K562 (cell line): ENCODE measurements at regions not wholly inside any gene's neighbourhood (a gene's known extent, or its start where the extent isn't known, plus 50 kb on each side); places are given as distances from the start of the nearest gene placed in this dataset.

Experiments used
- CTCF ChIP-seq, 3 experiments: IDR thresholded peaks in 2 of 3; conservative IDR thresholded peaks in 1 of 3; 2 replicates each; pipeline ENCODE4 v1.5.1; 2011 to 2012; ENCODE audit warnings: low read length in 3 of 3, mild to moderate bottlenecking in 3 of 3, control low read depth in 2 of 3, improper control_type of control experiment in 1 of 3, inconsistent platforms in 1 of 3, low read depth in 1 of 3, mixed read lengths in 1 of 3, moderate library complexity in 1 of 3; ENCODE audit not compliant: insufficient read depth in 2 of 3
- EWSR1 ChIP-seq: fragments of 450-650 bp; IDR thresholded peaks from 2 replicates; pipeline ENCODE4 v1.6.1; 2018; ENCODE audit warnings: borderline replicate concordance, mild to moderate bottlenecking, low read depth, moderate library complexity; ENCODE audit not compliant: partially characterized antibody
- NFE2 ChIP-seq: IDR thresholded peaks from 2 replicates; pipeline ENCODE4 v1.6.1; 2014; ENCODE audit warnings: antibody characterized with exemption, low read depth

DNA sequence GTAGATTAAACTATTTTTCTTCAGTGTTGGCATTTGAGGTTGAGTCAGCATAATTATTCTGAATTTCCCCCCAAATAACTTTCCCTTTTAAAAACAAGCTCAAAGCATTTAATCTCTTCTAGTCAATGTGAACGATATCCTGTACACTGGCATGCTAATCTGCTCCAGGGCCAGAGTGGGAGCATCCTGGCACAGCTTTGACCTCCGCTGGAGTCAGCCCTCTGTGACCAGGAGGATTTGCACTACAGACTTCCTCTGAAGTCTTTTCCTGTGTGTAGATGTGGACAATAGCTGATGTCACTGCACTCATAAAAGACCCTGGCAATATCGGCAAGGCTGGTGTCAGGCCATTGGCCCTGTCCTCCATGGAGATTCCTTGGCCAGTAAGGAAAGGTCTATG lies 340.2 kb downstream of the CDC14C start:
- no peak for TF ChIP-seq NFE2
- no peak for TF ChIP-seq EWSR1
- TF ChIP-seq CTCF (IDR thresholded peaks at IDR 0.05 in 2 of 3, conservative IDR thresholded peaks at IDR 0.05 in 1 of 3; ENCODE audit: insufficient read depth in 2 of 3, low read depth in 1 of 3, low read length in 3 of 3) = no peak
